GM04503 (cell line): ENCODE measurements at regions not wholly inside any gene's neighbourhood (a gene's known extent, or its start where the extent isn't known, plus 50 kb on each side); places are given as distances from the start of the nearest gene placed in this dataset.
"Not testable (repeated sequence)": the region's sequence is repeated elsewhere in the genome, so short reads cannot be mapped to it uniquely, and the experiment has no call there.

ENCODE experiments used
- DNase-seq: peaks from one replicate; pipeline ENCODE4 v3.0.0-alpha.2; 2012; ENCODE audit warnings: low read depth

GRCh38 chr2:16363581-16363980, 302.1 kb downstream of the CYRIA start:
- no peak for DNase-seq

DNA sequence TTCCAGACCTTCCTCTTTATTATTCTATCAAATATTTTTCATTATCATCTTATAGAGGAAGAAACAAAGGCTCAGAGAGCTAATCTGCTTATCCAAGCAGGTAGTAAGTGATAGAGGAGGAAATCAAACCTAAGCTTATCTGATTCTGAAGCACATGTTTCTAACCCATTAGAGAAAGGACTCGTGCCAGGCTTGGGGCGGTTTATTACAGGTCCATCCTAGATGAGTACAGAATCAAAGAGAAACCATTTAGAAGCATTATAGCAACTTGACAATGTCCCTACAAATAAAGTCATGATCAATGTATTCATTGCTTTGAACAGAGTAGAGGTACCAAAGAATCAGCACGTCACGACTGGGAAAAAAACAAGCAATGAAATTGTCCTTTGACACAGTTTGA, 303.0 kb downstream of the CYRIA start:
- no peak for DNase-seq

DNA sequence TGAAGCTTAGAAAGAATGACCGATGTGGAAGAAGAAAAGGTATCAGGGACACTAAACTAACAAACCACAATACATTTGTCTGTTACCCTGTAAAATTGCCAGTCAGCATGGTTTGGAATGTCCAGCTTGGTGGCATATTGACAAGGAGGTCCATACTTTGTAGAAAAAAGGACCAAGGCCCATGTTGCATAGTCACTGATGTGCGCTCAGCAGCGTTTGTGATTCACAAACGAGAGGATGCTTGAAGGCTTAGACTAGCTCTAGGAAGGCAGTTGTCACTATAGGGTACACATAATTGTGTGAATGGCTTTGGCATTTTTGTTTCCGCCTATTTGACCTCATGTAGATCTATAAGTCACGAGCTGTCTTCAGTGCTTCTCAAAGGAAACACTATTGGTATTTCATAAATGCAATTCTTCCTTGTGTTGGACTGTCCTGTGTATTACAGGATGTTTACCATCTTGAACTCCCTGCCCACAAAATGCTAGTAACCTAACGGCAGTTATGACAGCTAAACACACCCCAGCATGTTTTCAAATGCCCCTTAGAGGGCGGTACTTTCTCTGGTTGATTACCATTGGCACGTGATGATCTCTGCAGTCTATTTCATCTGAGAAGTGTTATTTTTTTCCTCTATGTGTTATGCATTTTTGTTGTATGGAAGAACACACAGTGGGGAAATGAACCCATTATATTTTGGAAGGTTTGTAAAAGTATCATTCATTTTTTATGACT, 304.2 kb downstream of the CYRIA start:
- DNase-seq = no peak

DNA sequence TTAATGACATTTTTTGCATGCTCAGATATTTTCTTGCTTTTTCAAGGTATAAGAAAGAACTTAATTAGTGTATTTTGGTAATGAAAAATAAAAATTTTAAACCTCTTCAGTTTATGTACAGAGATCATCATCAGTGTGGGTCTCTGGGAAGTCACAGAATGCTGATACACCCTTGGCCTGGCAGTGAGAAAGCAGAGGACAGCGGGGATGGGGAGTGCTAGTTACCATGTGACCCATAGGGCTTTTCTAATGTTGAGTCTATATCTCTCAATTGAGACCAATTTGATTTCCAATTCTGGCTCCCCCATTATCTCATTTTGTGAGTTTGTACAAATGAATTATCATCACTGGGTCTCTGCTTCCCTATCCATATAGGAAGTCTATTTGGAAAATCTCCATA, 305.7 kb downstream of the CYRIA start:
- no peak for DNase-seq

- DNase-seq = no peak
Measured at GRCh38 chr2:16357188-16357587, 308.4 kb downstream of the CYRIA start.

GRCh38 chr2:16351541-16351940, 314.1 kb downstream of the CYRIA start:
- DNase-seq = no peak

- no peak for DNase-seq
Measured at GRCh38 chr2:16351137-16351536, 314.5 kb downstream of the CYRIA start.

GRCh38 chr2:16350211-16350610, 315.4 kb downstream of the CYRIA start:
- no peak for DNase-seq

- no peak for DNase-seq
Measured at GRCh38 chr2:16349811-16350210, 315.8 kb downstream of the CYRIA start.

GRCh38 chr2:16348821-16349515, 316.7 kb downstream of the CYRIA start:
- no peak for DNase-seq

DNA sequence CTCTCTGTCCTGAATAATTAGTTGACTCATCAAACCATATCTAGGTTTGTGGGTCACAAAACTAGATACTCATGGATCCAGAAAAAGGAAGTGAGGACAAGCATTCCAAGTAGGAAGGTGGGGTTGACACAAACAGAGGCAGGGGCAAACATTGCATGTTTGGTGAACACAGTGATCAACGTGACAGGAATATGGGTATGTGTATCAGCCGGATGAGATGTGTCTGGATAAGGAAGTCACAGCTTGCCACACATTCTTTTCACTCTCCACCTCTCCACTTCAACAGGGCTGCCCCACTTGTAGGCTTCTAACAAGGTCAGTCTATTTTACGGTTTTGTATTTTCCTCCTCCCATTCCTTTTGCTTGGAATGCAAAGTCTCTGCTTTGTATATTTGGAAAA, 319.0 kb downstream of the CYRIA start:
- DNase-seq = no peak

DNA sequence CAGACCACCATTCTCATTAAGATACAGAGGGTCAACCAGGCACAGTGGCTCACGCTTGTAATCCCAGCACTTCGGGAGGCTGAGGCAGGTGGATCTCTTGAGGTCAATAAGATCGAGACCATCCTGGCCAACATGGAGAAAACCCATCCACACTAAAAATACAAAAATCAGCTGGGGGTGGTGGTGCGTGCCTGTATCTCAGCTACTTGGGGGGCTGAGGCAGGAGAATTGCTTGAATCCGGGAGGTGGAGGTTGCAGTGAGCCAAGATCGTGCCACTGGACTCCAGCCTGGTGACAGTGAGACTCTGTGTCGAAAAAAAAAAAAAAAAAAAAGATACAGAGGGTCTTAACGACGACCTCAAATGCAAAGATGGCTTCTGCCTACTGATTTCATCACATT, 320.4 kb downstream of the CYRIA start:
- DNase-seq = not testable (repeated sequence)

DNA sequence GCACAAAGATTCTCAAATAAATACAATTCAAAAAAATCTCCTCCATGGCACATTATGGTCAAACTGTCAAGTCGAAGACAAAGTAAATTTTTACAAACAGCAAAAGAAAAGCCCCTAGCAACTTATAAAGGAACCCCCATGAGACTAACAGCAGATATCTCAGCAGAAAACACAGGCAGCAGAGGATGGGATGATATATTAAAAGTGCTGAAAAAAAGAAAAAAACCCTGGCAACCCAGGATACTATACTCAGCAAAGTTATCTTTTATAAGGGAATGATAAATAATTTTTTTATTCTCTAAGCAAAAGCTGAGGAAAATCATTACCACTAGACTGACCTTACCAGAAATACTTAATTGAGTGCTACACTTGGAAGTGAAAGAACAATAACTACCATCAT, 326.4 kb downstream of the CYRIA start:
- no peak for DNase-seq

DNA sequence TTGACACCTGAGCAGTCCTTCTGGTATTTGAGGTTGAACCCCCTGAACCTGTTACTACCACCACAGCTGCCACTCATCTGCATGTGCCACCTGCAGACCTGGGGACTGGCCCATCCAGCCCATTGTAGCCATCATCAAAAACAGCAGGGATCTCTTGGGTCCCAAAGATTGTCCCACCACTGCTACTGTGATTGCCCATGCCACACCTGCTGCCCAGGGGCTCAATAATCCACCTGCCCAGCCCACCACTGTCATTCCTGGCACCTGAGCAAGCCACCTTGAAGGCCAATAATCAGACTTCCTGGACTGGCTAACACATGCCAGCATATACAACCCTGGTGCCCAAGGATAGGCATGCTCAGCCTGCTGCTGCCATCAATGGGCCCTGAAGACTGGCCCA, 327.6 kb downstream of the CYRIA start:
- DNase-seq = no peak

- DNase-seq = no peak
Measured at GRCh38 chr2:16336916-16337315, 328.7 kb downstream of the CYRIA start.

- DNase-seq = no peak
Measured at GRCh38 chr2:16336491-16336890, 329.1 kb downstream of the CYRIA start.

- no peak for DNase-seq
Measured at GRCh38 chr2:16335947-16336346, 329.7 kb downstream of the CYRIA start.

GRCh38 chr2:16335604-16335930, 330.1 kb downstream of the CYRIA start:
- DNase-seq = no peak

DNA sequence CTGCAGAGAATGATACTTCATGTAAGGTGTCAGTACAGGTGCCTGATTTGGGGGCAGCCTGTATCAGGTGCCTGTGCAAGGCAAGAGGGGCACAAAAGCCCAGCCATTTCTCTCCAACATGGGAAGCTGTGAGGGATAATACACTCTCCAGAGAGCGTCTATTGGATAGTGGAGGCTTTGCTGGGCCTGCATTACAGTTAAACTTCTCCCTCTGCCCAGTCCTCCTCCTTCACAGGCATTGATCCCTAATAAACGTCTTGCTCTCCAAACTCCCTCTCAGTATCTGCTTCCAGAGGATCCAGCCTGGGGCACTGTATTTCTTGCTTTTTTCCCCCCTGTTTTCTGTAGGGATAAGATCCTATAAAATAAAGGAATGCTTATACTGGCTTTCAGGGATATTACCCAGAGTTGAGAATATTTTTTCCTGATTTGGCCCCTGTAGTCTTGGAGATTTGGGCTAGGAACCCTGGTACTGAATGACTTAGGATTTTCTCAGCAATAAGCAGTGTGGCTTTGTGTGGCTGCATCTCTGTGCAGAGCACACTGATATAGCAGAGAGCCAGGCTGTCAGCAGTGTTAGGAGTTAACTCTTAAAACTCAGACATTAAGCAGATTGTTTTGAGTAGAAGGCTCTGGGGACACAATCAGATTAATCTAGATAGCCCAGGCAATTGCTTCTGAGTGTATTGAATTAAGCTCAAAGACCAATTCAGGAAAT, 330.6 kb downstream of the CYRIA start:
- DNase-seq = no peak

- no peak for DNase-seq
Measured at GRCh38 chr2:16334366-16334765, 331.3 kb downstream of the CYRIA start.

GRCh38 chr2:16333681-16334080, 332.0 kb downstream of the CYRIA start:
- DNase-seq = no peak

- DNase-seq = no peak
Measured at GRCh38 chr2:16332681-16333557, 332.7 kb downstream of the CYRIA start.
